GM12892 (cell line): ENCODE measurements at regions not wholly inside any gene's neighbourhood (a gene's known extent, or its start where the extent isn't known, plus 50 kb on each side); places are given as distances from the start of the nearest gene placed in this dataset.

ENCODE experiments used
- POLR2A ChIP-seq: IDR thresholded peaks from 2 replicates; pipeline ENCODE4 v1.6.1; 2011; ENCODE audit warnings: low read depth, low read length, control low read depth
- POLR2AphosphoS5 ChIP-seq: IDR thresholded peaks from 2 replicates; pipeline ENCODE4 v1.6.1; 2011; ENCODE audit warnings: low read depth, low read length, control low read depth

DNA sequence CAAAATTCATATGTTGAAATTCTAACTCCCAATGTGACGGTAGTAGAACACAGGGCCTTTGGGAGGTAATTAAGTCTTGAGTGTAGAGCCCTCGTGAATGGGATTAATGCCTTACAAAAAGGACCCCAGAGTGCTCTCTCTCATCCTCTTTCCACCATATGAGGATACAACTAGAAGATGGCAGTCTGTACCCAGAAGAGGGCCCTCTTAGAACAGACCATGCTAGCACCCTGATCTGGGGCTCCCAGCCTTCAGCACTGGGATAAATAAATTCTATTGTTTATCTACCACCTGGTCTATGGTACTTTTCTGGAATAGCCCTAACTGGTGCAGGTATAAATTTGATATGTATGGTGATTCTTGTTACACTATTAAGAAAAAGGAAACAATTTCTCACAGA is 332.3 kb downstream of the BRINP1 start:
- TF ChIP-seq POLR2AphosphoS5 (no peak), POLR2A (no peak)
